ENCODE measurements at regions not wholly inside any gene's neighbourhood (a gene's known extent, or its start where the extent isn't known, plus 50 kb on each side); places are given as distances from the start of the nearest gene placed in this dataset.

DNA sequence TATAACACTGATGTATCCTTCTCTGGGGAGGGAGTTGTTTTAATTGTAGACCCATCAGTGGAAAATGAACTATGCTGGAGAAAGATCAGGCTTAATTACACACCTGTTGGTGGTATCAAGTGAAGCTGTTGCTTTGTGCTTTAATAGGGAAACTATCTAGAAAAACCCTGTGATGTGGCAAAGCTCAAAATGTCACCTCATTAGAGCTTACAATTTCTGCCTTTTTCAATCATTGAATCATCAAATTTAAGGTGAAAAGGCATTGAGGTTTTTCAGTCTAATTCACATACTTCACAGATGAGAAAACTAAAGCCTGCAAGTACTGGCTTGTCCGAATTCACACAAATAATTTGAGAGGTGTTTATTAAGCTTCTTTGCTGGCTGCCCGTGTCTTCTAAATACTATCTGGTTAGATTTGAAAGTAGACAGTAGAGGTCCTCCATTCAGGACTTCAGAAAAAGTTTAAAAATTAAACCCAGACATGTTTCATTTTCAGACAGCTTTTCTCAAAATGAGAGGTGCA lies 143.3 kb upstream of the MAP3K7 start:
- H3K9me3 ChIP-seq (ENCODE audit: control insufficient read depth, low read length, poor library complexity, severe bottlenecking), result no peaks in the 10 kb centered on the region
- Mint-ChIP-seq H3K36me3 (ENCODE audit: low read depth) (no peaks in the 10 kb centered on the region), H3K4me1 (no peaks in the 10 kb centered on the region), H3K4me3 (no peak overlapping the region), H3K27me3 (peaks cover 1% of the 10 kb centered on the region), H3K27ac (no peak overlapping the region)
- ATAC-seq (no peak), DNase-seq (no peak)

GRCh38 chr6:90729057-90729456 lies 142.2 kb upstream of the MAP3K7 start:
- no peak for DNase-seq
- Mint-ChIP-seq H3K27me3 (peaks cover 7% of the 10 kb centered on the region), H3K36me3 (ENCODE audit: low read depth) (no peaks in the 10 kb centered on the region), H3K4me1 (no peaks in the 10 kb centered on the region), H3K4me3 (no peak overlapping the region), H3K27ac (no peak overlapping the region)
- ATAC-seq, result no peak
- no peaks in the 10 kb centered on the region for H3K9me3 ChIP-seq (ENCODE audit: control insufficient read depth, low read length, poor library complexity, severe bottlenecking)

DNA sequence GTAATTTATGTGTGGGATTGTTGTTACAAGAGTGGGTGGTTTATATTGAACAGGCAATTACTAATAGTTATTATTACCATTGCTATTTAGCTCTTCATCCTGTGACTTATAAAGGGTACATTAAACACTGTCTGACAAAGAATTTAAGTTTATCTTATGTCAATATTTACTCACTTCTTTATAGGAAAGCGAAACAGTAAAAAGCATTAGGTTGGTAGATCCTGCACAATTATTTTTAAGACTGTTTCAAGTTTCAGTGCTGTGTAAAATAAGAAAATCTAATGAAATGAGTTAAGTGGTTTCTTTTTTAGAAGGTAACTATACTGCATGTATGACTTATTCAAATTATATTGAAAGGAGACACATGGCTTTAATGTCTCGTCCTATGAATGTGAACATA lies 135.8 kb upstream of the MAP3K7 start:
- Mint-ChIP-seq H3K36me3 (ENCODE audit: low read depth) (no peaks in the 10 kb centered on the region), H3K27me3 (peaks cover 34% of the 10 kb centered on the region), H3K27ac (no peak overlapping the region), H3K4me1 (no peaks in the 10 kb centered on the region), H3K4me3 (no peak overlapping the region)
- no peak for ATAC-seq
- no peak for DNase-seq
- peaks cover 2% of the 10 kb centered on the region for H3K9me3 ChIP-seq (ENCODE audit: control insufficient read depth, low read length, poor library complexity, severe bottlenecking)

GRCh38 chr6:90720404-90720803 lies 133.5 kb upstream of the MAP3K7 start:
- no peak for DNase-seq
- no peak overlapping the region for H3K27ac Mint-ChIP-seq
- no peaks in the 10 kb centered on the region for H3K4me1 Mint-ChIP-seq
- no peaks in the 10 kb centered on the region for H3K36me3 Mint-ChIP-seq (ENCODE audit: low read depth)
- peaks cover 2% of the 10 kb centered on the region for H3K9me3 ChIP-seq (ENCODE audit: control insufficient read depth, low read length, poor library complexity, severe bottlenecking)
- peaks cover 47% of the 10 kb centered on the region for H3K27me3 Mint-ChIP-seq
- ATAC-seq, result no peak
- no peak overlapping the region for H3K4me3 Mint-ChIP-seq

DNA sequence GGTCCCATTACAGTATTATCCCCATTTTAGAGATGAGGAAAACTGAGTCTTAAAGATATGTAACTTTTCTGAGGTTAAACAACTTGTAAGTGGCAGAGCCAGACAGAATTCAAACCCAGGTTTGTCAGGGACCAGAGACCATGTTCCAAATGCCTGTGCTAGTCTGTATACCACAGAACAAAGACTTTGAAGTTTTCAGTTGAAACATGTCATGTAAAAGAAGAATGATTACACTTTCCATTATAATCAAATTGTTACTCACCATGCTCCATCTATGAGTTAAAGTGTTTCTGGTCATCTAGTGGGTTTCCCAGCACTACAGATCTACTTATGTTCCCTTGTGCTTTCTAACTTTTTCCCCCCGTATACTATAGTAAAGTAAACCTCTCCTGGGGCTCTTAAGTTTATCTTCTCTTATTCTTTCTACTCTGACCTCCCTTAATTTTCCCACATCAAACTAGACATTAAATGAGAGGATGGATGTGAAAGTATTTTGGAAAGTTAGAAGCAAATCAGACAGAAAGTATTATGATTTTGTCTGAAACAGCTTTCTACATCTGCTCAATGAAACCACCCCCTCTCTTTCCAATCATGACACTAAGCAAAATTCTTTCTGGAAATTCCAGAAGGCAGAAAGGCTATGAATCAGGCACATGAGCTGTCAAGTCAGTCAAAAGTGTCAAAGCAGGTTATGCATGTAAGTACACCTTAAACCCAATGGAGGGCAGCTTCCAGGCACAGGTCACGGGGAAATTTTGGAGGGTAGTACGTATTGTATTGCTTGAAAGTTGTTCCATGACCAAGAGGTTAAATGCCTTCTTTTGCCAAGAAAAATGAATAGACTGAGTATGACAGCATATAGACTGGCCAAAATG lies 132.7 kb upstream of the MAP3K7 start:
- no peak overlapping the region for H3K27ac Mint-ChIP-seq
- DNase-seq (no peak), ATAC-seq (no peak)
- H3K4me1 Mint-ChIP-seq, result no peaks in the 10 kb centered on the region
- H3K4me3 Mint-ChIP-seq, result no peak overlapping the region
- H3K27me3 Mint-ChIP-seq, result peaks cover 49% of the 10 kb centered on the region
- H3K36me3 Mint-ChIP-seq (ENCODE audit: low read depth), result no peaks in the 10 kb centered on the region
- peaks cover 2% of the 10 kb centered on the region for H3K9me3 ChIP-seq (ENCODE audit: control insufficient read depth, low read length, poor library complexity, severe bottlenecking)

GRCh38 chr6:90716376-90716775 lies 129.5 kb upstream of the MAP3K7 start:
- ATAC-seq (no peak), DNase-seq (no peak)
- no peak overlapping the region for H3K27ac Mint-ChIP-seq
- H3K27me3 Mint-ChIP-seq, result peaks cover 44% of the 10 kb centered on the region
- no peaks in the 10 kb centered on the region for H3K36me3 Mint-ChIP-seq (ENCODE audit: low read depth)
- no peaks in the 10 kb centered on the region for H3K4me1 Mint-ChIP-seq
- H3K4me3 Mint-ChIP-seq, result no peak overlapping the region
- peaks cover 1% of the 10 kb centered on the region for H3K9me3 ChIP-seq (ENCODE audit: control insufficient read depth, low read length, poor library complexity, severe bottlenecking)

DNA sequence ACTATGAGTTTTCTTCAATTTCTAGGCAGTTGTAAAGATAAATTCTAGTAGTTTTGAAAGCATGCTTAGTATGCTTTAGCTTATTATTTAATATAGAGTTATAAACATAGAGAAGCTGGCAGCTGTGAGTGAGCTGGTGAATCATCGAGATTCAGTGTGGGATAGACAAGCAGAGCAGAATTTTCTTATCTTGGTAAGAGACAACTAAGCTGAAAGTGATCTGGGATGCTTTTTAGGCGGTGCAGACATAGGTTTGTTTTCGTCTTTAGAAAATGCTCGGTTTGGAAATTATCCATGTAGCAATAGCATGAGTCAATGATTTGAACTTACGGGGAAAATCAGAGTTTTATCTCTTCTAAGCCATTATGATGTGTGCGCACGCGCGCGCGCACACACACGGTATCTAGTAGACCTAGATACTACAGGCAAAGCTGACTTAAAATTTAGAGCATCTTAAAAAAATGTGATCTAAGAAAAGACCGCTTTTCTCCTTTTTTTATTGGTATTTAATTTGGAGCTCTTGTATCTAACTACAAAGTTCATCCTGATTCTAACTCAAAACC lies 128.3 kb upstream of the MAP3K7 start:
- peaks cover 51% of the 10 kb centered on the region for H3K27me3 Mint-ChIP-seq
- H3K9me3 ChIP-seq (ENCODE audit: control insufficient read depth, low read length, poor library complexity, severe bottlenecking), result no peaks in the 10 kb centered on the region
- H3K27ac Mint-ChIP-seq, result no peak overlapping the region
- ATAC-seq (no peak), DNase-seq (no peak)
- no peaks in the 10 kb centered on the region for H3K36me3 Mint-ChIP-seq (ENCODE audit: low read depth)
- H3K4me1 Mint-ChIP-seq, result no peaks in the 10 kb centered on the region
- no peak overlapping the region for H3K4me3 Mint-ChIP-seq

DNA sequence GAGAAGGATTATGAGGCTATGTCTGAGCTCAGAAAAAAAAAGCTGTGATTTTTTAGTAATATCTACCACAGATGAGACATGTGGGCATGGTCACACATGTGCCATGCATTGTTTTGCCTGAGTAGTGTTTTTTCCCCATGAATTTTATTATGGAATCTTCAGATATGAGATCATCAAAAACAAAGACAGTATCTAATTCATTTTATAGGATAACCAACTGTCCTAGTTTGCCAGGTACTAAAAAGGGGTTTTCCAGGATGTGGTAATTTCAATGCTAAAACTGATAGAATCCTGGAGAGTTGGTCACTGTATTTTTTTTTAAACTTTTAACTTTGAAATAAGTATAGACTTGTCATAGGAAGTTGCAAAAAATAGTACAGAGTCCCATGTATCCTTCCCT lies 127.4 kb upstream of the MAP3K7 start:
- H3K36me3 Mint-ChIP-seq (ENCODE audit: low read depth), result no peaks in the 10 kb centered on the region

GRCh38 chr6:90712114-90712513 lies 125.2 kb upstream of the MAP3K7 start:
- DNase-seq (no peak), ATAC-seq (no peak)
- no peaks in the 10 kb centered on the region for H3K9me3 ChIP-seq (ENCODE audit: control insufficient read depth, low read length, poor library complexity, severe bottlenecking)
- Mint-ChIP-seq H3K4me3 (no peak overlapping the region), H3K27ac (no peak overlapping the region), H3K27me3 (peaks cover 63% of the 10 kb centered on the region), H3K4me1 (no peaks in the 10 kb centered on the region), H3K36me3 (ENCODE audit: low read depth) (no peaks in the 10 kb centered on the region)

More for the DNA sequence above, 127.4 kb upstream of the MAP3K7 start:
- H3K9me3 ChIP-seq (ENCODE audit: control insufficient read depth, low read length, poor library complexity, severe bottlenecking), result no peaks in the 10 kb centered on the region
- ATAC-seq (no peak), DNase-seq (no peak)
- Mint-ChIP-seq H3K4me3 (no peak overlapping the region), H3K27me3 (peaks cover 52% of the 10 kb centered on the region), H3K27ac (no peak overlapping the region), H3K4me1 (no peaks in the 10 kb centered on the region)

DNA sequence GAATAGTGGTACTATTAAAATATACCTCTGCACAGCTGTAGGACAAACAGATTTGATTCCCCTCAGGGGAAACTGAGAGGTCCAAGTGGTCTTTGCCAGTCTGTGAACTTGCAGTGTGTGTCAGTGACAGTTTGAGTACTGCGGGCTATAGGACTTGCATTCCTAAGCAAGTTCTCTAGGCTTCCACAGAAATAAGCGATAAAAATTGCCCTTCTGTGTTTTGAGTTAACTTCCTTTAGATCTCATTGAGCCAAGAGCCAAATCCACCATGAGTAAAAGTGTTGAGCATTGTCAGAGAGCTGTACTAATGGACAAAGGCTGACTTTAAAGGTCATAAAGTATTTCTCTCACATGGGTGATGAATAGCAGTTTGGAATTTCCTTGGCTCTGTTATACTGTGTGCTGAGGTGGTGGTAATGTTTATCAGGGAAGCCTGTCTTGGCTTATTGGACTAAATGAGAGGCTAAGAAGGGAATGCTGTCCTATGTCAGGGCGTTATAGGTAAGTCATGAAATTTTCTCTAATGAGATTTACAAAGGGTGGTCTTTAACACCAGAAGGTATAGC lies 122.6 kb upstream of the MAP3K7 start:
- no peaks in the 10 kb centered on the region for H3K9me3 ChIP-seq (ENCODE audit: control insufficient read depth, low read length, poor library complexity, severe bottlenecking)
- Mint-ChIP-seq H3K27ac (no peak overlapping the region), H3K4me1 (no peaks in the 10 kb centered on the region), H3K4me3 (no peak overlapping the region), H3K27me3 (peaks cover 46% of the 10 kb centered on the region), H3K36me3 (ENCODE audit: low read depth) (no peaks in the 10 kb centered on the region)
- ATAC-seq (no peak), DNase-seq (no peak)

DNA sequence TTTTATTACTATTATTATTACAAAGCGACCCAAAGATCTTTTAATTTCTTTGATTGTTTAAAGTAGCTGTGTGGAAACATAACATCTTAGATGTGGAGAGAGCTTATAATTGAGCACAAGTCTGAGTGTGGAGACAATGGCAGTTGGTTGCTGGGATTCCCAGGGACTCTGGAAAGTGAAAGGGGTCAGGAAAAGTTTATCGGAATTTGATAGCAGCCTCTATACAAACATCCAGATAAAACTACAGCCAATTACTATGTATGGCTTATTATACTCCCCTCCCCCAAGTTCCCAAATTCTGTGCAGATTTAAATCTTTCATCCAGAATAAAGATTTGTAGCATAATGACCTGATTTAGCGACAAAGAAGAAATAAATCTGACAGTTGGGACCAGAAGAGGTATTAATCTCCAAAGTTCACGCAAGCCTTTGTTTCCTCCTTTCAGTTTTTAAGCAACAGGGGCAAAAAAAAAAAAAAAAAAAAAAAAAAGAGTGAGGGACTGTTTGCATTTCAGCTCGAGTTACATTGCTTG lies 121.4 kb upstream of the MAP3K7 start:
- H3K9me3 ChIP-seq (ENCODE audit: control insufficient read depth, low read length, poor library complexity, severe bottlenecking), result no peaks in the 10 kb centered on the region
- no peaks in the 10 kb centered on the region for H3K4me1 Mint-ChIP-seq
- DNase-seq, result no peak
- H3K27me3 Mint-ChIP-seq, result peaks cover 51% of the 10 kb centered on the region
- ATAC-seq, result no peak
- no peak overlapping the region for H3K27ac Mint-ChIP-seq
- no peaks in the 10 kb centered on the region for H3K36me3 Mint-ChIP-seq (ENCODE audit: low read depth)
- no peak overlapping the region for H3K4me3 Mint-ChIP-seq

DNA sequence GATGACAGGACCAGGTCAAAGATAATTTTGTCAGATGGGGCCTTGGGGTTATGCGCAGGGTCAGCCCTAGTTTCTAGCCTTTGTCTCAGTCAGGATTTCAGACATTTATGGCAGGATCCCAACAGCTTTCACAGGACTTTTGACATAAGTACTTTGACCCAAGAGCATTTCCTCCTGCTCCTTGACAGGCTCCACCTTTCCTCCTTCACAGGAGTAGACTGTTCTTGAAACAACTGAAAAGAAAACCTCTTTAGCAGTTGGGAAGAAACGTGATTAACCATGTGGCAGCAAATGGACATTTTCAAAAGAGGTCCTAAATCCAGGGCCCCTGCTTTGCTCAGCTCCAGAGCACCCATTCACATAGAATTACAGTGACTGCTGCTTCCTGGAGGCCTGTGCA lies 120.4 kb upstream of the MAP3K7 start:
- DNase-seq, result no peak
- Mint-ChIP-seq H3K36me3 (ENCODE audit: low read depth) (no peaks in the 10 kb centered on the region), H3K27ac (no peak overlapping the region), H3K27me3 (peaks cover 53% of the 10 kb centered on the region), H3K4me1 (no peaks in the 10 kb centered on the region), H3K4me3 (no peak overlapping the region)
- ATAC-seq, result no peak
- H3K9me3 ChIP-seq (ENCODE audit: control insufficient read depth, low read length, poor library complexity, severe bottlenecking), result no peaks in the 10 kb centered on the region

DNA sequence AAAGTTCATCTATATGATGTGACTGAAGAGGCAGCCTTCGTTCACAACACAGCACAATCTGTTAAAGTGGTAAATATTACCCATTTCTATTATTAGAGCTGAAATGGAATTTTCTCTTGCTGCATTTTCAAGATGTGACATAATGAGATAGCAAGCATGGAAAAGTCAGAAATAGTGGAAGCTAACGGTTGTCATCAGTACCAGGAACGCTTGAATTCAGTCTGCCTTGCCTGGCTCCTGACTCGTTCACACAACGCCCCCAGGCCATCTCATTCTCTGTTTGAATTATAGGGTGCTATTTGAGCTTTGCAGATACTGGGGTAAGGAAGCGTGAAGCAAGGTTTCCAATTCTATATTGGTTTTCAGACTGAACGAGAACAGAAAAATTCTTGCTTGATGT lies 116.5 kb upstream of the MAP3K7 start:
- DNase-seq, result no peak
- Mint-ChIP-seq H3K4me1 (peaks cover 3% of the 10 kb centered on the region), H3K27ac (no peak overlapping the region), H3K4me3 (no peak overlapping the region), H3K27me3 (peaks cover 32% of the 10 kb centered on the region), H3K36me3 (ENCODE audit: low read depth) (no peaks in the 10 kb centered on the region)
- ATAC-seq, result no peak
- H3K9me3 ChIP-seq (ENCODE audit: control insufficient read depth, low read length, poor library complexity, severe bottlenecking), result no peaks in the 10 kb centered on the region
